ENCODE measurements at regions not wholly inside any gene's neighbourhood (a gene's known extent, or its start where the extent isn't known, plus 50 kb on each side); places are given as distances from the start of the nearest gene placed in this dataset.

- intact Hi-C loops (cut with DNase I), result no loop called here
- no peak for DNase-seq
Measured at GRCh38 chr5:91690921-91691320, 307.8 kb upstream of the ARRDC3 start.

GRCh38 chr5:91687430-91687829 lies 304.3 kb upstream of the ARRDC3 start:
- intact Hi-C loops (cut with DNase I), result no loop called here

GRCh38 chr5:91684625-91685024 lies 301.5 kb upstream of the ARRDC3 start:
- DNase-seq, result no peak
- intact Hi-C loops (cut with DNase I), result no loop called here

More at GRCh38 chr5:91687430-91687829, 304.3 kb upstream of the ARRDC3 start:
- no peak for DNase-seq

GRCh38 chr5:91670563-91670962 lies 287.4 kb upstream of the ARRDC3 start:
- DNase-seq, result no peak

GRCh38 chr5:91670122-91670521 lies 287.0 kb upstream of the ARRDC3 start:
- intact Hi-C loops (cut with DNase I), result no loop called here

More at GRCh38 chr5:91670563-91670962, 287.4 kb upstream of the ARRDC3 start:
- intact Hi-C loops (cut with DNase I), result no loop called here

GRCh38 chr5:91668261-91668660 lies 285.1 kb upstream of the ARRDC3 start:
- intact Hi-C loops (cut with DNase I), result no loop called here

More at GRCh38 chr5:91670122-91670521, 287.0 kb upstream of the ARRDC3 start:
- no peak for DNase-seq

GRCh38 chr5:91652678-91653077 lies 269.6 kb upstream of the ARRDC3 start:
- intact Hi-C loops (cut with DNase I), result no loop called here
- DNase-seq, result no peak

More at GRCh38 chr5:91668261-91668660, 285.1 kb upstream of the ARRDC3 start:
- DNase-seq, result no peak

- intact Hi-C loops (cut with DNase I), result no loop called here
- DNase-seq, result no peak
Measured at GRCh38 chr5:91651704-91652103, 268.6 kb upstream of the ARRDC3 start.

- DNase-seq, result no peak
- intact Hi-C loops (cut with DNase I), result no loop called here
Measured at GRCh38 chr5:91645347-91645746, 262.2 kb upstream of the ARRDC3 start.

- intact Hi-C loops (cut with DNase I), result no loop called here
- no peak for DNase-seq
Measured at GRCh38 chr5:91643797-91644196, 260.7 kb upstream of the ARRDC3 start.

GRCh38 chr5:91642581-91642980 lies 259.5 kb upstream of the ARRDC3 start:
- intact Hi-C loops (cut with DNase I), result no loop called here
- no peak for DNase-seq

- DNase-seq, result no peak
- intact Hi-C loops (cut with DNase I), result no loop called here
Measured at GRCh38 chr5:91641730-91642350, 258.7 kb upstream of the ARRDC3 start.

GRCh38 chr5:91639744-91640143 lies 256.6 kb upstream of the ARRDC3 start:
- intact Hi-C loops (cut with DNase I), result no loop called here
- DNase-seq, result no peak

- DNase-seq, result no peak
- intact Hi-C loops (cut with DNase I), result no loop called here
Measured at GRCh38 chr5:91638010-91638409, 254.9 kb upstream of the ARRDC3 start.

GRCh38 chr5:91635950-91636734 lies 253.0 kb upstream of the ARRDC3 start:
- no peak for DNase-seq

GRCh38 chr5:91632871-91633270 lies 249.8 kb upstream of the ARRDC3 start:
- DNase-seq, result no peak
- intact Hi-C loops (cut with DNase I), result no loop called here

More at GRCh38 chr5:91635950-91636734, 253.0 kb upstream of the ARRDC3 start:
- intact Hi-C loops (cut with DNase I), result no loop called here

- intact Hi-C loops (cut with DNase I), result no loop called here
- no peak for DNase-seq
Measured at GRCh38 chr5:91611746-91612145, 228.6 kb upstream of the ARRDC3 start.

- DNase-seq, result no peak
- intact Hi-C loops (cut with DNase I), result no loop called here
Measured at GRCh38 chr5:91607675-91608074, 224.6 kb upstream of the ARRDC3 start.

- intact Hi-C loops (cut with DNase I), result no loop called here
- no peak for DNase-seq
Measured at GRCh38 chr5:91599863-91600262, 216.7 kb upstream of the ARRDC3 start.

GRCh38 chr5:91598216-91598615 lies 215.1 kb upstream of the ARRDC3 start:
- DNase-seq, result peak in 1 of 42 donors; percentile 3
- intact Hi-C loops (cut with DNase I), result no loop called here

GRCh38 chr5:91595424-91595823 lies 212.3 kb upstream of the ARRDC3 start:
- intact Hi-C loops (cut with DNase I), result no loop called here

More at GRCh38 chr5:91595424-91595823, 212.3 kb upstream of the ARRDC3 start:
- peak in 17 of 42 donors; percentile 5 to 67 (median 21) for DNase-seq
